ENCODE measurements at regions not wholly inside any gene's neighbourhood (a gene's known extent, or its start where the extent isn't known, plus 50 kb on each side); places are given as distances from the start of the nearest gene placed in this dataset.

DNA sequence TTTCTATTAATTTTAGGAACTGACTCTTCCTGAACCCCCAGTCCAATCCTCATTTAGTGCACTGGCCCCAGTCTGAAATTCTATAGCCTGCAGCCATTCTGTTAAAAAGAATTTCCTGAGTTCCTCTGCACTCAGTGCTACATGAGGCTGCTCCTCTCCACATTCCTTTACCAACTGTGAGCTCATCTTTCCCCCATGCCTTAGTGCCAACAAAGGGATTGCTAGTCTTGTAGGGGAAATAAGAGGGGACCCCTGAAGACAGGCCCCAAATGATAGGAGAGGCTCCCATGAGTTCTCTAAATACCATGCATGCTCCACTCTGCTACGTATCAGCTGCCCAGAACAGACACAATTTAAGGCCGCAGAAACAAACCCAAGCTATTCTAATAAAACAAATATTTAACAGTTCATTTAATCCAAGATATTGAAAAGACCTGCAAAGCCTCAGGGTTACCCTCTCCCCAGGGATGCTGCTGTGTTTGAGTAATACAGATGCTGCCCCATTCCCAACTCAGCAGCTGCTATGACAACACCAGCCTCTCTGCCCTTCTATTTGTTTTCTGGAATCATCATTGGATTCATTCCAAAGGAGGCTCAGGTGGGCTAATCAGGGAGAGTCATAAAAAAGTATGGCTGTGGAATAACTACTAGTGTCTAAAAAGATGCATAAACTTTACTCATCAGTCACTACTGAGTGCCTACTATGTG, 228.5 kb downstream of the TOX3 start:
- TF ChIP-seq EZH2phosphoT487 (IDR thresholded peaks at IDR 0.05; ENCODE audit: low read depth), result no peak
- TF ChIP-seq, protein P1, sequence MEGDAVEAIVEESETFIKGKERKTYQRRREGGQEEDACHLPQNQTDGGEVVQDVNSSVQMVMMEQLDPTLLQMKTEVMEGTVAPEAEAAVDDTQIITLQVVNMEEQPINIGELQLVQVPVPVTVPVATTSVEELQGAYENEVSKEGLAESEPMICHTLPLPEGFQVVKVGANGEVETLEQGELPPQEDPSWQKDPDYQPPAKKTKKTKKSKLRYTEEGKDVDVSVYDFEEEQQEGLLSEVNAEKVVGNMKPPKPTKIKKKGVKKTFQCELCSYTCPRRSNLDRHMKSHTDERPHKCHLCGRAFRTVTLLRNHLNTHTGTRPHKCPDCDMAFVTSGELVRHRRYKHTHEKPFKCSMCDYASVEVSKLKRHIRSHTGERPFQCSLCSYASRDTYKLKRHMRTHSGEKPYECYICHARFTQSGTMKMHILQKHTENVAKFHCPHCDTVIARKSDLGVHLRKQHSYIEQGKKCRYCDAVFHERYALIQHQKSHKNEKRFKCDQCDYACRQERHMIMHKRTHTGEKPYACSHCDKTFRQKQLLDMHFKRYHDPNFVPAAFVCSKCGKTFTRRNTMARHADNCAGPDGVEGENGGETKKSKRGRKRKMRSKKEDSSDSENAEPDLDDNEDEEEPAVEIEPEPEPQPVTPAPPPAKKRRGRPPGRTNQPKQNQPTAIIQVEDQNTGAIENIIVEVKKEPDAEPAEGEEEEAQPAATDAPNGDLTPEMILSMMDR (IDR thresholded peaks at IDR 0.05; ENCODE audit: low read depth, low read length), result no peak
